SK-N-SH (cell line): ENCODE measurements at regions not wholly inside any gene's neighbourhood (a gene's known extent, or its start where the extent isn't known, plus 50 kb on each side); places are given as distances from the start of the nearest gene placed in this dataset.

Source experiments
- CTCF ChIA-PET: fragments of 300-600, 350-600 bp; formaldehyde crosslinking; extraction: SDS; loops from one replicate; lab custom pipeline; 2021; lab: Yijun Ruan, JAX
- POLR2A ChIA-PET: fragments of 350-600 bp; sonication (Branson Sonifier 250); formaldehyde crosslinking; extraction: SDS; loops from one replicate; lab custom pipeline; 2020; ENCODE audit warnings: antibody characterized with exemption, inconsistent platforms; lab: Yijun Ruan, JAX
- DNase-seq: peaks from one replicate; pipeline ENCODE4 v3.0.0; 2012
- H2AFZ ChIP-seq: fragments of 200-600 bp; sonication (generic); 2 replicates; pipeline ENCODE4 v1.8.1; 2016; ENCODE audit warnings: antibody characterized with exemption, mild to moderate bottlenecking, low read depth
- H3F3A ChIP-seq: fragments of 200-600 bp; sonication (generic); replicated peaks from 2 replicates; pipeline ENCODE3; 2016; ENCODE audit warnings: antibody characterized with exemption, mild to moderate bottlenecking; ENCODE audit not compliant: insufficient read depth
- H3K27ac ChIP-seq, 2 experiments: fragments of 200-500 bp in 1 of 2; fragments of 200-600 bp in 1 of 2; sonication (Bioruptor generic) in 1 of 2; sonication (generic), shearing (Covaris generic) in 1 of 2; 2 replicates each; pipeline versions ENCODE4 v1.5.1 to v1.6.1; 2014 to 2016; ENCODE audit warnings: low read depth in 2 of 2, inconsistent platforms in 1 of 2, low read length in 1 of 2, mild to moderate bottlenecking in 1 of 2, mixed read lengths in 1 of 2
- H3K27me3 ChIP-seq: fragments of 200-600 bp; sonication (generic), shearing (Covaris generic); 2 replicates; pipeline ENCODE4 v1.6.1; 2016; ENCODE audit warnings: mixed run types; ENCODE audit not compliant: insufficient read depth
- H3K36me3 ChIP-seq, 2 experiments: fragments of 200-500 bp in 1 of 2; fragments of 200-600 bp in 1 of 2; sonication (Bioruptor generic) in 1 of 2; sonication (generic) in 1 of 2; replicated peaks in 1 of 2; 2 replicates each; pipeline versions ENCODE3 to v1.5.1; 2014 to 2016; ENCODE audit warnings: low read length in 1 of 2, mild to moderate bottlenecking in 1 of 2; ENCODE audit not compliant: insufficient read depth in 2 of 2, control insufficient read depth in 1 of 2
- H3K4me1 ChIP-seq, 2 experiments: fragments of 200-500 bp in 1 of 2; fragments of 200-600 bp in 1 of 2; sonication (Bioruptor generic) in 1 of 2; sonication (generic), shearing (Covaris generic) in 1 of 2; 2 replicates each; pipeline versions ENCODE4 v1.5.1 to v1.6.1; 2014 to 2016; ENCODE audit warnings: low read depth in 1 of 2, low read length in 1 of 2, mixed run types in 1 of 2; ENCODE audit not compliant: insufficient read depth in 2 of 2, control insufficient read depth in 1 of 2
- H3K4me2 ChIP-seq: fragments of 200-600 bp; sonication (generic), shearing (Covaris generic); 2 replicates; pipeline ENCODE4 v1.6.1; 2017; ENCODE audit warnings: mixed run types
- H3K4me3 ChIP-seq, 2 experiments: fragments of 200-500 bp in 1 of 2; fragments of 200-600 bp in 1 of 2; sonication (Bioruptor generic) in 1 of 2; sonication (generic), shearing (Covaris generic) in 1 of 2; 2 replicates each; pipeline versions ENCODE4 v1.5.1 to v1.8.1; 2014 to 2016; ENCODE audit warnings: low read depth in 2 of 2, inconsistent platforms in 1 of 2, low read length in 1 of 2, mild to moderate bottlenecking in 1 of 2, mixed read lengths in 1 of 2, moderate library complexity in 1 of 2
- H3K79me2 ChIP-seq: fragments of 200-600 bp; sonication (generic); 2 replicates; pipeline ENCODE4 v1.8.1; 2017; ENCODE audit warnings: mild to moderate bottlenecking; ENCODE audit not compliant: insufficient read depth
- H3K9ac ChIP-seq: fragments of 200-600 bp; sonication (generic); 2 replicates; pipeline ENCODE4 v1.6.1; 2017; ENCODE audit warnings: mixed run types
- H3K9me2 ChIP-seq: fragments of 200-600 bp; sonication (generic); 2 replicates; pipeline ENCODE4 v1.6.1; 2017; ENCODE audit warnings: mixed run types
- H3K9me3 ChIP-seq: fragments of 200-600 bp; sonication (generic); 2 replicates; pipeline ENCODE4 v1.6.1; 2017; ENCODE audit warnings: mixed run types, mild to moderate bottlenecking, moderate library complexity
- H4K20me1 ChIP-seq: fragments of 200-600 bp; sonication (generic); 2 replicates; pipeline ENCODE4 v1.6.1; 2017; ENCODE audit warnings: mild to moderate bottlenecking, mixed run types; ENCODE audit not compliant: insufficient read depth
- EP300 ChIP-seq, 2 experiments: IDR thresholded peaks; 2 replicates each; pipeline versions ENCODE4 v1.4.0 to v1.6.1; 2012; ENCODE audit warnings: borderline replicate concordance in 1 of 2, low read depth in 1 of 2, low read length in 1 of 2
- EZH2phosphoT487 ChIP-seq: fragments of 200-600 bp; sonication (generic); IDR thresholded peaks from 2 replicates; pipeline ENCODE4 v1.6.1; 2017; ENCODE audit warnings: low read depth, mixed run types, mild to moderate bottlenecking, antibody characterized with exemption, moderate library complexity, borderline replicate concordance
- FOSL2 ChIP-seq: IDR thresholded peaks from 2 replicates; pipeline ENCODE4 v1.4.0; 2012; ENCODE audit warnings: low read depth, mild to moderate bottlenecking, moderate library complexity, borderline replicate concordance
- FOXM1 ChIP-seq: IDR thresholded peaks from 2 replicates; pipeline ENCODE4 v1.4.0; 2012; ENCODE audit warnings: low read depth, mild to moderate bottlenecking
- GABPA ChIP-seq: IDR thresholded peaks from 2 replicates; pipeline ENCODE4 v1.4.0; 2012; ENCODE audit warnings: low read depth, mild to moderate bottlenecking
- GATA2 ChIP-seq: sonication (generic); formaldehyde crosslinking; IDR thresholded peaks from 2 replicates; pipeline ENCODE4 v1.5.0; 2020; ENCODE audit warnings: mild to moderate bottlenecking, missing genetic modification reagents
- MXI1 ChIP-seq: IDR thresholded peaks from 2 replicates; pipeline ENCODE4 v1.6.1; 2012; ENCODE audit warnings: mild to moderate bottlenecking, low read depth, low read length, improper control_type of control experiment
- NRF1 ChIP-seq: IDR thresholded peaks from 2 replicates; pipeline ENCODE4 v1.6.1; 2012; ENCODE audit warnings: low read depth, mild to moderate bottlenecking, low read length
- POLR2AphosphoS5 ChIP-seq: IDR thresholded peaks from 2 replicates; pipeline ENCODE4 v1.6.1; 2012; ENCODE audit warnings: low read depth, low read length
- RCOR1 ChIP-seq: fragments of 150-350 bp; IDR thresholded peaks from 2 replicates; pipeline ENCODE4 v1.6.1; 2017; ENCODE audit warnings: antibody characterized with exemption, low read length
- SMC3 ChIP-seq: IDR thresholded peaks from 2 replicates; pipeline ENCODE4 v1.6.1; 2012; ENCODE audit warnings: low read depth, low read length, improper control_type of control experiment
- TCF12 ChIP-seq: IDR thresholded peaks from 2 replicates; pipeline ENCODE4 v1.4.0; 2012
- YY1 ChIP-seq: IDR thresholded peaks from 2 replicates; pipeline ENCODE4 v1.4.0; 2012; ENCODE audit warnings: low read depth, mild to moderate bottlenecking
- WGBS: methylation state at CpG from one replicate; pipeline ENCODE4 v1.1.6; 2017; ENCODE audit warnings: low lambda C conversion rate; 5-methylcytosine and 5-hydroxymethylcytosine counted together
- TF ChIP-seq, protein P1 (sequence below): fragments of 150-350 bp; IDR thresholded peaks from 2 replicates; pipeline ENCODE4 v1.6.1; 2016; ENCODE audit warnings: mild to moderate bottlenecking, low read depth, low read length
- TF ChIP-seq, protein P2 (sequence below): IDR thresholded peaks from 2 replicates; pipeline ENCODE4 v1.4.0; 2012; ENCODE audit warnings: low read depth, borderline replicate concordance
- TF ChIP-seq, protein P3 (sequence below): IDR thresholded peaks from 2 replicates; pipeline ENCODE4 v1.4.0; 2012; ENCODE audit warnings: low read depth, borderline replicate concordance
- TF ChIP-seq, protein P4 (sequence below): IDR thresholded peaks from 2 replicates; pipeline ENCODE4 v1.4.0; 2012; ENCODE audit warnings: low read depth
- TF ChIP-seq, protein P5 (sequence below): fragments of 150-350 bp; IDR thresholded peaks from 2 replicates; pipeline ENCODE4 v1.6.1; 2017; ENCODE audit warnings: antibody characterized with exemption, low read length, low read depth, borderline replicate concordance
- TF ChIP-seq, protein P6 (sequence below): IDR thresholded peaks from 2 replicates; pipeline ENCODE4 v1.6.1; 2012; ENCODE audit warnings: mild to moderate bottlenecking, low read depth, low read length, moderate library complexity

DNA sequence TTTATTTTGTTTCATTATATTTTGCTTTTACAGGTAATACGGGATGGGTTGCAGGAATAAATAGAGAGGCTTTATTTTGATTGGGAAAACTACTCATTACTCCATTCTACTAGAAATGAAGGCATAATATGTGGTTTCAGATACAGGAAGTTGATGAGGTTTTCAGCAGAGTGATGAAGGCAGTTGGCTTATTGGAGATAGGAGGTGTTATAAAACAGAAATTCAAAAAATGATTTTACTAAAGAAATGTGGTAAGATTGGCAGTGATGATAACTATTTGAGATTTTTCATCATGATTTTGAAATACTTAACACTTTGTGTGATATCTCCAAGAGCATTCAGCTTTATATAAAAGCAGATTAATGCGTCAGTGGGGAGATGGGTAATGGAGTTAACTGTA, 1445.7 kb upstream of the CADM2 start:
- Histone ChIP-seq H3K36me3 (no peaks in the 10 kb centered on the region), H3K9me3 (no peaks in the 10 kb centered on the region), H2AFZ (no peak overlapping the region), H3K27ac (no peak overlapping the region), H3K4me1 (no peaks in the 10 kb centered on the region; a peak in 1 of 4 replicates), H3K4me3 (no peak overlapping the region), H3K4me2 (no peak overlapping the region), H3K79me2 (no peaks in the 10 kb centered on the region), H3K27me3 (no peaks in the 10 kb centered on the region), H3K9ac (no peak overlapping the region), H3F3A (no peaks in the 10 kb centered on the region), H3K9me2 (no peaks in the 10 kb centered on the region), H4K20me1 (no peaks in the 10 kb centered on the region)
- CTCF ChIA-PET, result interaction anchor here (2.1 kb wide), 1 partner anchor 11 kb away, joined by 5 read pairs; no protein-coding TSS in a partner anchor
- DNase-seq, result no peak
- TF ChIP-seq, protein P1, sequence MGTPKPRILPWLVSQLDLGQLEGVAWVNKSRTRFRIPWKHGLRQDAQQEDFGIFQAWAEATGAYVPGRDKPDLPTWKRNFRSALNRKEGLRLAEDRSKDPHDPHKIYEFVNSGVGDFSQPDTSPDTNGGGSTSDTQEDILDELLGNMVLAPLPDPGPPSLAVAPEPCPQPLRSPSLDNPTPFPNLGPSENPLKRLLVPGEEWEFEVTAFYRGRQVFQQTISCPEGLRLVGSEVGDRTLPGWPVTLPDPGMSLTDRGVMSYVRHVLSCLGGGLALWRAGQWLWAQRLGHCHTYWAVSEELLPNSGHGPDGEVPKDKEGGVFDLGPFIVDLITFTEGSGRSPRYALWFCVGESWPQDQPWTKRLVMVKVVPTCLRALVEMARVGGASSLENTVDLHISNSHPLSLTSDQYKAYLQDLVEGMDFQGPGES, result no peak
- TF ChIP-seq YY1 (no peak), EP300 (IDR thresholded peaks at IDR 0.05; ENCODE audit: borderline replicate concordance in 1 of 2, low read depth in 1 of 2, low read length in 1 of 2) (no peak), EZH2phosphoT487 (no peak), RCOR1 (no peak), FOSL2 (no peak), POLR2AphosphoS5 (no peak)
- TF ChIP-seq, protein P2, sequence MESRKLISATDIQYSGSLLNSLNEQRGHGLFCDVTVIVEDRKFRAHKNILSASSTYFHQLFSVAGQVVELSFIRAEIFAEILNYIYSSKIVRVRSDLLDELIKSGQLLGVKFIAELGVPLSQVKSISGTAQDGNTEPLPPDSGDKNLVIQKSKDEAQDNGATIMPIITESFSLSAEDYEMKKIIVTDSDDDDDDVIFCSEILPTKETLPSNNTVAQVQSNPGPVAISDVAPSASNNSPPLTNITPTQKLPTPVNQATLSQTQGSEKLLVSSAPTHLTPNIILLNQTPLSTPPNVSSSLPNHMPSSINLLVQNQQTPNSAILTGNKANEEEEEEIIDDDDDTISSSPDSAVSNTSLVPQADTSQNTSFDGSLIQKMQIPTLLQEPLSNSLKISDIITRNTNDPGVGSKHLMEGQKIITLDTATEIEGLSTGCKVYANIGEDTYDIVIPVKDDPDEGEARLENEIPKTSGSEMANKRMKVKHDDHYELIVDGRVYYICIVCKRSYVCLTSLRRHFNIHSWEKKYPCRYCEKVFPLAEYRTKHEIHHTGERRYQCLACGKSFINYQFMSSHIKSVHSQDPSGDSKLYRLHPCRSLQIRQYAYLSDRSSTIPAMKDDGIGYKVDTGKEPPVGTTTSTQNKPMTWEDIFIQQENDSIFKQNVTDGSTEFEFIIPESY, result no peak
- 7% methylated on average over 2 of the region's 2 CpGs for WGBS
- POLR2A ChIA-PET, result no interaction called here

DNA sequence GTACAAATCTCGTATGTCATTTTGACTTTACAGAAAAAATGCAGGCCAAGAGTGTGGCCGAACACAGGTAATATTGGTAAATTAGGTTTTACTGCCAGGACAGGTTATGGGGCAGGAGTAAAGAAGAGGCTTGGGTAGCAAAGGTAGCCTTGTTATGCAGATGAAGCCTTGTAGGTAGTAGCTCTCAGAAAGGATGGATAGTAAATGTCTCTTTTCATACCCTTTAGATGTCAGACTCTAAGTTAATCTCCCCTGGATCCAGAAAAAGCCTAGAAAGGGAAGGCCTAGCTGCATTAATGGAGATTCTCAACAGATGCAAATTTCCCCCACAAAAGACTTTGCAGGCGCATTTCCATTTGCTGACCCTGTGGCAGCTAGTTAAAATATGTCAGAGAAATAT, 1445.1 kb upstream of the CADM2 start:
- 11% methylated on average over 3 of the region's 3 CpGs for WGBS
- CTCF ChIA-PET, result interaction anchor here (2.1 kb wide), 1 partner anchor 10 kb away, joined by 5 read pairs; no protein-coding TSS in a partner anchor
- TF ChIP-seq RCOR1 (no peak), MXI1 (no peak), TCF12 (no peak), FOXM1 (no peak), EP300 (IDR thresholded peaks at IDR 0.05; ENCODE audit: borderline replicate concordance in 1 of 2, low read depth in 1 of 2, low read length in 1 of 2) (no peak), SMC3 (no peak), NRF1 (no peak), GATA2 (CRISPR knock-in tag) (no peak), YY1 (no peak), POLR2AphosphoS5 (no peak), FOSL2 (no peak), GABPA (no peak)
- TF ChIP-seq, protein P3, sequence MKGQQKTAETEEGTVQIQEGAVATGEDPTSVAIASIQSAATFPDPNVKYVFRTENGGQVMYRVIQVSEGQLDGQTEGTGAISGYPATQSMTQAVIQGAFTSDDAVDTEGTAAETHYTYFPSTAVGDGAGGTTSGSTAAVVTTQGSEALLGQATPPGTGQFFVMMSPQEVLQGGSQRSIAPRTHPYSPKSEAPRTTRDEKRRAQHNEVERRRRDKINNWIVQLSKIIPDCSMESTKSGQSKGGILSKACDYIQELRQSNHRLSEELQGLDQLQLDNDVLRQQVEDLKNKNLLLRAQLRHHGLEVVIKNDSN, result no peak
- TF ChIP-seq, protein P4, sequence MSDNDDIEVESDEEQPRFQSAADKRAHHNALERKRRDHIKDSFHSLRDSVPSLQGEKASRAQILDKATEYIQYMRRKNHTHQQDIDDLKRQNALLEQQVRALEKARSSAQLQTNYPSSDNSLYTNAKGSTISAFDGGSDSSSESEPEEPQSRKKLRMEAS, result no peak
- TF ChIP-seq, protein P5, sequence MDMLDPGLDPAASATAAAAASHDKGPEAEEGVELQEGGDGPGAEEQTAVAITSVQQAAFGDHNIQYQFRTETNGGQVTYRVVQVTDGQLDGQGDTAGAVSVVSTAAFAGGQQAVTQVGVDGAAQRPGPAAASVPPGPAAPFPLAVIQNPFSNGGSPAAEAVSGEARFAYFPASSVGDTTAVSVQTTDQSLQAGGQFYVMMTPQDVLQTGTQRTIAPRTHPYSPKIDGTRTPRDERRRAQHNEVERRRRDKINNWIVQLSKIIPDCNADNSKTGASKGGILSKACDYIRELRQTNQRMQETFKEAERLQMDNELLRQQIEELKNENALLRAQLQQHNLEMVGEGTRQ, result no peak
- TF ChIP-seq, protein P6, sequence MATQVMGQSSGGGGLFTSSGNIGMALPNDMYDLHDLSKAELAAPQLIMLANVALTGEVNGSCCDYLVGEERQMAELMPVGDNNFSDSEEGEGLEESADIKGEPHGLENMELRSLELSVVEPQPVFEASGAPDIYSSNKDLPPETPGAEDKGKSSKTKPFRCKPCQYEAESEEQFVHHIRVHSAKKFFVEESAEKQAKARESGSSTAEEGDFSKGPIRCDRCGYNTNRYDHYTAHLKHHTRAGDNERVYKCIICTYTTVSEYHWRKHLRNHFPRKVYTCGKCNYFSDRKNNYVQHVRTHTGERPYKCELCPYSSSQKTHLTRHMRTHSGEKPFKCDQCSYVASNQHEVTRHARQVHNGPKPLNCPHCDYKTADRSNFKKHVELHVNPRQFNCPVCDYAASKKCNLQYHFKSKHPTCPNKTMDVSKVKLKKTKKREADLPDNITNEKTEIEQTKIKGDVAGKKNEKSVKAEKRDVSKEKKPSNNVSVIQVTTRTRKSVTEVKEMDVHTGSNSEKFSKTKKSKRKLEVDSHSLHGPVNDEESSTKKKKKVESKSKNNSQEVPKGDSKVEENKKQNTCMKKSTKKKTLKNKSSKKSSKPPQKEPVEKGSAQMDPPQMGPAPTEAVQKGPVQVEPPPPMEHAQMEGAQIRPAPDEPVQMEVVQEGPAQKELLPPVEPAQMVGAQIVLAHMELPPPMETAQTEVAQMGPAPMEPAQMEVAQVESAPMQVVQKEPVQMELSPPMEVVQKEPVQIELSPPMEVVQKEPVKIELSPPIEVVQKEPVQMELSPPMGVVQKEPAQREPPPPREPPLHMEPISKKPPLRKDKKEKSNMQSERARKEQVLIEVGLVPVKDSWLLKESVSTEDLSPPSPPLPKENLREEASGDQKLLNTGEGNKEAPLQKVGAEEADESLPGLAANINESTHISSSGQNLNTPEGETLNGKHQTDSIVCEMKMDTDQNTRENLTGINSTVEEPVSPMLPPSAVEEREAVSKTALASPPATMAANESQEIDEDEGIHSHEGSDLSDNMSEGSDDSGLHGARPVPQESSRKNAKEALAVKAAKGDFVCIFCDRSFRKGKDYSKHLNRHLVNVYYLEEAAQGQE, result no peak

More for the DNA sequence above, 1445.1 kb upstream of the CADM2 start:
- H3K79me2 ChIP-seq, result no peaks in the 10 kb centered on the region
- no peaks in the 10 kb centered on the region for H4K20me1 ChIP-seq
- no peak overlapping the region for H3K4me2 ChIP-seq
- H3F3A ChIP-seq, result no peaks in the 10 kb centered on the region
- no peaks in the 10 kb centered on the region; a peak in 1 of 4 replicates for H3K4me1 ChIP-seq
- POLR2A ChIA-PET, result no interaction called here
- no peak overlapping the region for H2AFZ ChIP-seq
- no peaks in the 10 kb centered on the region for H3K27me3 ChIP-seq
- H3K9ac ChIP-seq, result no peak overlapping the region
- no peak for DNase-seq
- H3K27ac ChIP-seq, result no peak overlapping the region
- H3K9me3 ChIP-seq, result no peaks in the 10 kb centered on the region
- no peaks in the 10 kb centered on the region for H3K36me3 ChIP-seq
- no peak overlapping the region for H3K4me3 ChIP-seq
- H3K9me2 ChIP-seq, result no peaks in the 10 kb centered on the region
